Testis (tissue), 2 donors: ENCODE measurements at regions not wholly inside any gene's neighbourhood (a gene's known extent, or its start where the extent isn't known, plus 50 kb on each side); places are given as distances from the start of the nearest gene placed in this dataset.

Source experiments
- POLR2A ChIP-seq: fragments of 450-650 bp; IDR thresholded peaks from one replicate; pipeline ENCODE4 v1.6.1; 2017; ENCODE audit warnings: antibody characterized with exemption, mild to moderate bottlenecking, moderate library complexity
- TF ChIP-seq, protein P1 (sequence below), 3 experiments: fragments of 450-650 bp in 2 of 3; fragments of 200-600 bp in 1 of 3; sonication (generic) in 1 of 3; IDR thresholded peaks; one replicate each; pipeline ENCODE4 v1.5.1; 2016 to 2019; ENCODE audit warnings: antibody characterized with exemption in 3 of 3, mild to moderate bottlenecking in 2 of 3, moderate library complexity in 1 of 3

- TF ChIP-seq, protein P1, sequence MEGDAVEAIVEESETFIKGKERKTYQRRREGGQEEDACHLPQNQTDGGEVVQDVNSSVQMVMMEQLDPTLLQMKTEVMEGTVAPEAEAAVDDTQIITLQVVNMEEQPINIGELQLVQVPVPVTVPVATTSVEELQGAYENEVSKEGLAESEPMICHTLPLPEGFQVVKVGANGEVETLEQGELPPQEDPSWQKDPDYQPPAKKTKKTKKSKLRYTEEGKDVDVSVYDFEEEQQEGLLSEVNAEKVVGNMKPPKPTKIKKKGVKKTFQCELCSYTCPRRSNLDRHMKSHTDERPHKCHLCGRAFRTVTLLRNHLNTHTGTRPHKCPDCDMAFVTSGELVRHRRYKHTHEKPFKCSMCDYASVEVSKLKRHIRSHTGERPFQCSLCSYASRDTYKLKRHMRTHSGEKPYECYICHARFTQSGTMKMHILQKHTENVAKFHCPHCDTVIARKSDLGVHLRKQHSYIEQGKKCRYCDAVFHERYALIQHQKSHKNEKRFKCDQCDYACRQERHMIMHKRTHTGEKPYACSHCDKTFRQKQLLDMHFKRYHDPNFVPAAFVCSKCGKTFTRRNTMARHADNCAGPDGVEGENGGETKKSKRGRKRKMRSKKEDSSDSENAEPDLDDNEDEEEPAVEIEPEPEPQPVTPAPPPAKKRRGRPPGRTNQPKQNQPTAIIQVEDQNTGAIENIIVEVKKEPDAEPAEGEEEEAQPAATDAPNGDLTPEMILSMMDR (IDR thresholded peaks at IDR 0.05): no peak
- TF ChIP-seq POLR2A: no peak
Measured at GRCh38 chr1:201774983-201775344, 54.0 kb upstream of the IPO9 start.
